H9 (cell line): ENCODE measurements at regions not wholly inside any gene's neighbourhood (a gene's known extent, or its start where the extent isn't known, plus 50 kb on each side); places are given as distances from the start of the nearest gene placed in this dataset.

Experiments
- DNase-seq: peaks from one replicate; pipeline ENCODE4 v3.0.0-alpha.2; 2017
- H2AFZ ChIP-seq: one replicate; pipeline ENCODE4 v1.6.1; 2013; ENCODE audit warnings: mild to moderate bottlenecking, low read length, control low read depth, moderate library complexity
- H2AK5ac ChIP-seq: 2 replicates; pipeline ENCODE4 v1.6.1; 2013; ENCODE audit warnings: low read length, control low read depth, mixed read lengths; ENCODE audit not compliant: insufficient read length
- H2BK120ac ChIP-seq: one replicate; pipeline ENCODE4 v1.6.1; 2013; ENCODE audit warnings: low read depth, mild to moderate bottlenecking, low read length, control low read depth, inconsistent platforms; ENCODE audit not compliant: poor library complexity, severe bottlenecking
- H2BK12ac ChIP-seq: 2 replicates; pipeline ENCODE4 v1.6.1; 2013; ENCODE audit warnings: low read length, control low read depth, mixed read lengths, low read depth; ENCODE audit not compliant: insufficient read length
- H2BK15ac ChIP-seq: 2 replicates; pipeline ENCODE4 v1.6.1; 2013; ENCODE audit warnings: low read depth, low read length, control low read depth
- H2BK20ac ChIP-seq: one replicate; pipeline ENCODE4 v1.6.1; 2013; ENCODE audit warnings: low read depth, mild to moderate bottlenecking, low read length, control low read depth, inconsistent platforms; ENCODE audit not compliant: poor library complexity, severe bottlenecking
- H2BK5ac ChIP-seq: 2 replicates; pipeline ENCODE4 v1.6.1; 2013; ENCODE audit warnings: low read length, control low read depth, mixed read lengths; ENCODE audit not compliant: insufficient read length
- H3K14ac ChIP-seq: 2 replicates; pipeline ENCODE4 v1.6.1; 2013; ENCODE audit warnings: low read length, control low read depth; ENCODE audit not compliant: insufficient read depth
- H3K18ac ChIP-seq: 2 replicates; pipeline ENCODE4 v1.6.1; 2013; ENCODE audit warnings: low read depth, mild to moderate bottlenecking, mixed read lengths, low read length, control low read depth; ENCODE audit not compliant: insufficient read length
- H3K23ac ChIP-seq: 2 replicates; pipeline ENCODE4 v1.6.1; 2013; ENCODE audit warnings: low read length, control low read depth, mixed read lengths, low read depth; ENCODE audit not compliant: insufficient read length
- H3K23me2 ChIP-seq: 2 replicates; pipeline ENCODE4 v1.6.1; 2013; ENCODE audit warnings: low read depth, mild to moderate bottlenecking, mixed read lengths, low read length, control low read depth; ENCODE audit not compliant: insufficient read length, poor library complexity, severe bottlenecking
- H3K27ac ChIP-seq: 2 replicates; pipeline ENCODE4 v1.5.1; 2013; ENCODE audit warnings: low read length, control low read depth, mixed read lengths, low read depth; ENCODE audit not compliant: insufficient read length
- H3K27me3 ChIP-seq: 2 replicates; pipeline ENCODE4 v1.6.1; 2013; ENCODE audit warnings: low read length, control low read depth, inconsistent platforms; ENCODE audit not compliant: insufficient read depth
- H3K4ac ChIP-seq: 2 replicates; pipeline ENCODE4 v1.6.1; 2013; ENCODE audit warnings: low read depth, mild to moderate bottlenecking, control low read depth, inconsistent platforms, low read length, moderate library complexity
- H3K4me1 ChIP-seq: 2 replicates; pipeline ENCODE4 v1.6.1; 2013; ENCODE audit warnings: low read length, control low read depth, inconsistent platforms; ENCODE audit not compliant: insufficient read depth
- H3K4me2 ChIP-seq: 2 replicates; pipeline ENCODE4 v1.6.1; 2013; ENCODE audit warnings: low read length, control low read depth, mixed read lengths; ENCODE audit not compliant: insufficient read length, insufficient read depth
- H3K56ac ChIP-seq: 2 replicates; pipeline ENCODE4 v1.6.1; 2013; ENCODE audit warnings: low read depth, mild to moderate bottlenecking, mixed read lengths, low read length, control low read depth; ENCODE audit not compliant: insufficient read length
- H3K79me1 ChIP-seq: 2 replicates; pipeline ENCODE4 v1.6.1; 2013; ENCODE audit warnings: low read depth, mild to moderate bottlenecking, moderate library complexity, low read length, control low read depth, inconsistent platforms; ENCODE audit not compliant: insufficient read depth, poor library complexity, severe bottlenecking
- H3K79me2 ChIP-seq: 2 replicates; pipeline ENCODE4 v1.6.1; 2013; ENCODE audit warnings: low read length, control low read depth, inconsistent platforms; ENCODE audit not compliant: insufficient read depth
- H3K9ac ChIP-seq: 2 replicates; pipeline ENCODE4 v1.6.1; 2013; ENCODE audit warnings: low read length, control low read depth, mixed read lengths; ENCODE audit not compliant: insufficient read length; ENCODE audit errors: extremely low read depth
- H3K9me3 ChIP-seq: one replicate; pipeline ENCODE4 v1.6.1; 2013; ENCODE audit warnings: low read depth, low read length, inconsistent platforms; ENCODE audit not compliant: control insufficient read depth
- H3T11ph ChIP-seq: one replicate; pipeline ENCODE4 v1.6.1; 2013; ENCODE audit warnings: mild to moderate bottlenecking, low read length, control low read depth, inconsistent platforms
- H4K20me1 ChIP-seq: one replicate; pipeline ENCODE4 v1.6.1; 2013; ENCODE audit not compliant: control insufficient read depth, insufficient read length, insufficient read depth
- H4K5ac ChIP-seq: 2 replicates; pipeline ENCODE4 v1.6.1; 2013; ENCODE audit warnings: low read depth, mild to moderate bottlenecking, mixed read lengths, low read length, control low read depth; ENCODE audit not compliant: insufficient read length
- H4K8ac ChIP-seq: replicated peaks from 2 replicates; pipeline ENCODE4 v1.6.1; 2013; ENCODE audit warnings: low read length, control low read depth, mixed read lengths, low read depth; ENCODE audit not compliant: insufficient read length
- H4K91ac ChIP-seq: 2 replicates; pipeline ENCODE4 v1.6.1; 2013; ENCODE audit warnings: low read depth, mild to moderate bottlenecking, moderate library complexity, mixed read lengths, low read length, control low read depth; ENCODE audit not compliant: insufficient read length
- H3K27ac Mint-ChIP-seq, 3 experiments: 2 replicates in 2 of 3; 3 replicates in 1 of 3; pipeline ENCODE4 v1.8.0; 2020 to 2021; ENCODE audit warnings: mixed read lengths in 3 of 3, mild to moderate bottlenecking in 1 of 3, moderate library complexity in 1 of 3
- H3K27me3 Mint-ChIP-seq: 2 replicates; pipeline ENCODE4 v1.8.0; 2021; ENCODE audit warnings: low read depth, mild to moderate bottlenecking, moderate library complexity, mixed read lengths
- H3K36me3 Mint-ChIP-seq, 3 experiments: 2 replicates in 2 of 3; 3 replicates in 1 of 3; pipeline ENCODE4 v1.8.0; 2020 to 2021; ENCODE audit warnings: low read depth in 3 of 3, mixed read lengths in 3 of 3; ENCODE audit not compliant: insufficient read depth in 1 of 3
- H3K4me1 Mint-ChIP-seq, 2 experiments: 2 replicates each; pipeline ENCODE4 v1.8.0; 2020; ENCODE audit warnings: mixed read lengths in 2 of 2
- H3K4me3 Mint-ChIP-seq, 2 experiments: 2 replicates in 1 of 2; 3 replicates in 1 of 2; pipeline ENCODE4 v1.8.0; 2020 to 2021; ENCODE audit warnings: mild to moderate bottlenecking in 2 of 2, mixed read lengths in 2 of 2, moderate library complexity in 1 of 2
- H3K9me3 Mint-ChIP-seq, 2 experiments: 2 replicates in 1 of 2; 3 replicates in 1 of 2; pipeline ENCODE4 v1.8.0; 2020; ENCODE audit warnings: mild to moderate bottlenecking in 2 of 2, mixed read lengths in 2 of 2, moderate library complexity in 1 of 2
- CTCF ChIP-seq: fragments of 200-600 bp; sonication (generic); conservative IDR thresholded peaks from 3 replicates; pipeline ENCODE4 v1.8.0; 2021; ENCODE audit warnings: antibody characterized with exemption, mild to moderate bottlenecking
- WGBS: extraction: QIAGEN DNeasy Blood & Tissue Kit; methylation state at CpG from one replicate; pipeline ENCODE4 v1.1.7; 2013; ENCODE audit warnings: missing lambda C conversion rate, low lambda C conversion rate, mixed read lengths; ENCODE audit not compliant: insufficient read length; ENCODE audit errors: extremely low coverage; 5-methylcytosine and 5-hydroxymethylcytosine counted together

GRCh38 chr3:181173227-181173626 lies 183.7 kb upstream of the DNAJC19 start:
- H2BK20ac ChIP-seq: no peak overlapping the region

More at GRCh38 chr3:181173227-181173626, 183.7 kb upstream of the DNAJC19 start:
- DNase-seq: no peak
- no peaks in the 10 kb centered on the region for H3K23me2 ChIP-seq
- Mint-ChIP-seq H3K4me3 (no peak overlapping the region), H3K36me3 (no peaks in the 10 kb centered on the region), H3K4me1 (peaks cover 17 to 22% of the 10 kb centered on the region in 2 experiments), H3K9me3 (no peaks in the 10 kb centered on the region), H3K27ac (no peak overlapping the region), H3K27me3 (no peaks in the 10 kb centered on the region; the same call in 1 of the 2 replicates)
- H3K4me1 ChIP-seq: no peaks in the 10 kb centered on the region
- no peaks in the 10 kb centered on the region for H4K20me1 ChIP-seq
- H2BK120ac ChIP-seq: no peak overlapping the region
- H4K91ac ChIP-seq: no peak overlapping the region
- no peak overlapping the region for H3K18ac ChIP-seq
- no CpG with 5 or more reads among the region's 5 CpGs for WGBS
- H4K8ac ChIP-seq: no peak overlapping the region
- H3K4me2 ChIP-seq: no peak overlapping the region
- no peaks in the 10 kb centered on the region for H3K79me1 ChIP-seq
- TF ChIP-seq CTCF: no peak
- H3K56ac ChIP-seq: no peak overlapping the region
- H3K27ac ChIP-seq: no peak overlapping the region
- H3K27me3 ChIP-seq: no peaks in the 10 kb centered on the region
- no peak overlapping the region for H2BK15ac ChIP-seq
- H3K23ac ChIP-seq: no peak overlapping the region
- H3K9me3 ChIP-seq: no peaks in the 10 kb centered on the region
- H3K79me2 ChIP-seq: no peaks in the 10 kb centered on the region
- no peak overlapping the region for H3K14ac ChIP-seq
- no peak overlapping the region for H3K9ac ChIP-seq
- no peak overlapping the region for H2AFZ ChIP-seq
- no peak overlapping the region for H2BK5ac ChIP-seq
- no peak overlapping the region for H4K5ac ChIP-seq
- H3T11ph ChIP-seq: no peak overlapping the region
- H2AK5ac ChIP-seq: no peak overlapping the region
- no peak overlapping the region for H3K4ac ChIP-seq
- no peak overlapping the region for H2BK12ac ChIP-seq
